Posterior cingulate gyrus (tissue), 11 donors: ENCODE measurements at regions not wholly inside any gene's neighbourhood (a gene's known extent, or its start where the extent isn't known, plus 50 kb on each side); places are given as distances from the start of the nearest gene placed in this dataset.
"Not testable (repeated sequence)": the region's sequence is repeated elsewhere in the genome, so short reads cannot be mapped to it uniquely, and the experiment has no call there.

Source experiments
- DNase-seq, 10 donors: peaks; one replicate each; pipeline versions ENCODE4 v3.0.0 to v3.0.0-alpha.2; 2020 to 2021; ENCODE audit warnings: mixed read lengths in 3 of 10
- intact Hi-C: fragments of 100-400 bp; cut with DNase I; formaldehyde crosslinking; loops from one replicate; pipeline ENCODE4 v1.15.1; 2023

DNA sequence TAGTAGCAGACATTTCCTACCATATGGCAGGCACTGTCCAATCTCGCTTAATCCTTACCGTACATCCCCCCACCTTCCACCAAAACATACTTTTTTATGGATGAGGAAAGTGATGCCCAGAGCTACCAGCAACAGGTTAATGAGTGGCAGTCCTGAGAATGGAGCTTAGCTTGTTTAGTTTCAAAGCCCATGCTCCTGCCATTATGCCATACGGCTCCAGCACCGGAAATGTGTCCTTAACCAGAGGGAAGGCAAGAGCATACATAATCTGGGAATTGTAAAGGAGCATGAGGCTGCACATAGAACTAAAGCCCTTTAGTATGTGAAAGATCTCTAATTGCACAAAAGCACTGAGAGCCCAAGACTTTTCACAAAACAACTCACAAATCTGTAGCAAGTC is 155.9 kb upstream of the PHYHIPL start:
- intact Hi-C loops, result no loop called here
- no peak for DNase-seq

DNA sequence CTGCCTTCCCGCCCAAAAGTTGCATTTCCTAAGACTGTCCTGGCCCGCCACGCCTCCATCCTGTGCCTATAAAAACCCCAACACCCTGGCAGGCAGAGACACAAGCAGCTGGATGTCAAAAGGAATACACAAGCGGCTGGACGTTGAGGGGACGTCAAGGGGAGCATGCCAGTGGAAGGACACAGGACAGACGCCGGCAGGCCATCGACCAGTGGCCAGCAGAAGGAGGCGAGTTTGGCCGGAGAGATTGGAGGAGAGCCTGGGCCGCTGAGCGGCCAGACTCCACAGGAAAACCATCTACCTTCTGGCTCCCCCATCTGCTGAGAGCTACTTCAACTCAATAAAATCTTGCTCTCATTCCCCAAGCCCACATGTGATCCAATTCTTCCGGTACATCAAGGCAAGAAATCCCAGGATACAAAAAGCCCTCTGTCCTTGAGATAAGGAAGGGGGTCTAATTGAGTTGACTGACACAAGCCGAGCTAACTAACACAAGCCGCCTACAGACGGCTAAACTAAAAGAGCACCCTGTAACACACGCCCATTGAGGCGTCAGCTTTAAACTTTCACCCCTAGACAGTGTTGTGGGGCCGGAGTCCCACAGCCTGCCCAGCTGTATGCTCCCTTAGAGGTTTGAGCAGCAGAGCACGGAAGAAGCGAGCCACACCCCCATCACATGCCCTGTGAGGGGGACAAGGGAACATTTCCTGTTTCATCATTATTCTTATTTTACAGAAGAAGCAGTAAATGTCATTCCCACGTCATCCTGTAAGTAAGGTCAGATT is 150.3 kb upstream of the PHYHIPL start:
- intact Hi-C loops, result no loop called here
- DNase-seq, result peak in 2 of 10 donors; percentile 35 to 40

- intact Hi-C loops, result no loop called here
These were observed 148.3 kb upstream of the PHYHIPL start for GRCh38 chr10:59027975-59028655.

DNA sequence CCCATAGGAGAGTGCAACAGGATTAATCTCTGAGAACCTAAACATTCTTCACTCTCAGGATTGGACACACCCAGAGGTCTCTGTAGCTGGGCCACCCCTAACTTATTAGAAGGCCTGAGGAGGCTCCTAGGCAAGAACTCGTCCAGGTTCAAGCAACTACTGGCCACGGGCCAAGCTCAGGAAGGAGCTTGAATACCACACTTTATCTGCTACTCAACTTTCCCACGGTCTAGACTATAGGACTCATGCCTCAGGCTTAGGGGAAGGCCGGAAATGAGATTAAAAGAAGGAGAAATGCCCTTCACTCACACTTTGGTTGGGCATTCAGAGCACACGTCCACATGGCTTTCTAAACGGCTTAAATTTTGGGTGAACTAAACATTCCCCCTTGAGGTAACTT is 142.8 kb upstream of the PHYHIPL start:
- intact Hi-C loops, result no loop called here
- no peak for DNase-seq

More at GRCh38 chr10:59027975-59028655, 148.3 kb upstream of the PHYHIPL start:
- no peak for DNase-seq

GRCh38 chr10:59036311-59037017 is 140.0 kb upstream of the PHYHIPL start:
- DNase-seq, result no peak
- intact Hi-C loops, result no loop called here

DNA sequence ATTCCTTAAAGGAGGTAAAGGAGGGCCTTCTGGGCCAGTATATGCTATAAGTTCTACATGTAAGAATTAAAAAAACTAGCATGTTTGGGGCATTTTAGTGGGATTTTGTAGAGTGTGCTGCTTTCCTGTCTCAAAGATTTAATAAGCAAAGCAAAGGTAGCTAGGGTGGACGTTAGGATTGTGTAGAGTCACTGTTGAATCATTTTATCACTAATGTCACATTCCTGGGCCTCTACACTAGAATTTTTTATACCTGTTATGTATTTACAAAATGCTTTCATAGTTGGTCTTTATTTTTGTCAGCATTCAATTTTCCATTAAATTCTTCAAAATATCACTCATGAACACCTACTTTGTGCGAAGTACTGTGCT is 139.4 kb upstream of the PHYHIPL start:
- DNase-seq, result no peak
- intact Hi-C loops, result no loop called here

GRCh38 chr10:59037506-59037905 is 138.9 kb upstream of the PHYHIPL start:
- intact Hi-C loops, result no loop called here
- no peak for DNase-seq

DNA sequence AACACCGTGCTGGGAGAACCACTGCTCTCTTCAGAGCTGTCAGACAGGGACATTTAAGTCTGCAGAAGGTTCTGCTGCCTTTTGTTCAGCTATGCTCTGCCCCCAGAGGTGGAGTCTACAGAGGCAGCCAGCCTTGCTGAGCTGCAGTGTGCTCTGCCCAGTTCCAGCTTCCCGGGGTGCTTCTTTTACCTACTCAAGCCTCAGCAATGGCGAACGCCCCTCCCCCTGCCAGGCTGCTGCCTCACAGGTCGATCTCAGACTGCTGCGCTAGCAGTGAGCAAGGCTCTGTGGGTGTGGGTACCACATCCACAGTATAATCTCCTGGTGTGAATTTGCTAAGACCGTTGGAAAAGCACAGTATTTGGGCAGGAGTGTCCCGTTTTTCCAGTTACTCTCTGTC is 133.1 kb upstream of the PHYHIPL start:
- peak in 3 of 10 donors; percentile 17 to 84 (median 72) for DNase-seq
- intact Hi-C loops, result not testable (repeated sequence)

- no peak for DNase-seq
- intact Hi-C loops, result no loop called here
These were observed 129.3 kb upstream of the PHYHIPL start for GRCh38 chr10:59047180-59047579.

- DNase-seq, result no peak
- intact Hi-C loops, result no loop called here
These were observed 128.4 kb upstream of the PHYHIPL start for GRCh38 chr10:59047957-59048618.

DNA sequence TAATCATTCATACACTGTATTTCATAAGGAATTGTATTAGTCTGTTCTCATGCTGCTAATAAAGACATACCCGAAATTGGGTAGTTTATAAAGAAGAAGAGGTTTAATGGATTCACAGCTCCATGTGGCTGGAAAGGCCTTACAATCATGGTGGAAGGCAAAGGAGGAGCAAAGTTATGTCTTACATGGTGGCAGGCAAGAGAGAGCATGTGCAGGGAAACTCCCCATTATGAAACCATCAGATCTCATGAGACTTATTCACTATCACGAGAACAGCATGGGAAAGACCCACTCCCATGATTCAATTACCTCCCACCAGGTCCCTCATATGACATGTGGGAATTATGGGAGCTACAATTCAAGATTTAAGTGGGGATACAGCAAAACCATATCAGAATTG is 122.9 kb upstream of the PHYHIPL start:
- DNase-seq, intact Hi-C loops: not testable (repeated sequence)

- no peak for DNase-seq
- intact Hi-C loops, result no loop called here
These were observed 121.4 kb upstream of the PHYHIPL start for GRCh38 chr10:59055045-59055444.

GRCh38 chr10:59057345-59057744 is 119.1 kb upstream of the PHYHIPL start:
- DNase-seq, result peak in 2 of 10 donors; percentile 41 to 69
- intact Hi-C loops, result no loop called here

GRCh38 chr10:59060852-59061251 is 115.6 kb upstream of the PHYHIPL start:
- intact Hi-C loops, result no loop called here
- DNase-seq, result no peak

GRCh38 chr10:59063491-59063890 is 113.0 kb upstream of the PHYHIPL start:
- intact Hi-C loops, result no loop called here
- no peak for DNase-seq

GRCh38 chr10:59064080-59064692 is 112.3 kb upstream of the PHYHIPL start:
- intact Hi-C loops, result no loop called here
- DNase-seq, result no peak

- intact Hi-C loops, result no loop called here
- no peak for DNase-seq
These were observed 111.5 kb upstream of the PHYHIPL start for GRCh38 chr10:59064759-59065539.

DNA sequence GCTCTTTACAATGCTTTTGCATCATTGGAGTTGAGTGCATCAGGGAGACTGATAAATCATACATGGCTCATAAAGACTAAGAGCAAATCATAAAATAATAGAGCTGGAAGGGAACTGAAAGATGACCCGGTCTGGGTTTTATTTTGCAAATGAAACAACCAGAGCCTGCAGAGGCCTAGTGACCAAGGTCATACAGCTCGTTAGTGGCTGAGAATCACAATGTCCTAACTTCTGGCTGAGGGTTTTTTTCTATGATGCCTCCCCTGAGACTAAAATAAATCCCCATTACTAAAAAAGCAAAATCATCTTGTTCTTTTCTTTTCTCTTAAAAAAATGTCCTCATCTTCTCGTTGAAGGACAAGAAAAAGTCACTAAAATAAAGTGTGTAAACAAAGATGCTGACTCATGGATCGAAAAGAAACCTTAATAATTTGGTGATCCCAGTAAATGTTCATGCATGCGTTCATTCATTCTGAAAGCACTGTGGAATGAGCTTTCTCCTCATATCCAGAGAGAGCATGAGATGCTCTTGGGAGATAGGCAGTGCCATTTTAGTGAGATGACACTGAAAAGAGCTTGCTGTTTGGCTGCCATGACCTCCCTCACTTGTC is 107.8 kb upstream of the PHYHIPL start:
- DNase-seq, result no peak

GRCh38 chr10:59072038-59072437 is 104.4 kb upstream of the PHYHIPL start:
- intact Hi-C loops, result no loop called here
- no peak for DNase-seq

More for the DNA sequence above, 107.8 kb upstream of the PHYHIPL start:
- intact Hi-C loops, result no loop called here
